ENCODE measurements at regions not wholly inside any gene's neighbourhood (a gene's known extent, or its start where the extent isn't known, plus 50 kb on each side); places are given as distances from the start of the nearest gene placed in this dataset.

- H3K27me3 Mint-ChIP-seq (ENCODE audit: unreplicated experiment), result no peaks in the 10 kb centered on the region
- no peak overlapping the region for H3K4me3 Mint-ChIP-seq (ENCODE audit: unreplicated experiment)
- peaks cover 6% of the 10 kb centered on the region for H3K9me3 Mint-ChIP-seq (ENCODE audit: unreplicated experiment)
- no peaks in the 10 kb centered on the region for H3K4me1 Mint-ChIP-seq (ENCODE audit: unreplicated experiment)
- DNase-seq (ENCODE audit: low spot score), result no peak
- H3K27ac Mint-ChIP-seq (ENCODE audit: unreplicated experiment), result no peak overlapping the region
- no peak for TF ChIP-seq CTCF (IDR thresholded peaks at IDR 0.05; ENCODE audit: unreplicated experiment)
- peaks cover 6% of the 10 kb centered on the region for H3K36me3 Mint-ChIP-seq (ENCODE audit: low read depth, unreplicated experiment)
Measured at GRCh38 chr15:75148280-75148679, 53.4 kb upstream of the C15orf39 start.

GRCh38 chr15:75149867-75150709 lies 51.6 kb upstream of the C15orf39 start:
- no peak overlapping the region for H3K4me3 Mint-ChIP-seq (ENCODE audit: unreplicated experiment)
- peaks cover 4% of the 10 kb centered on the region for H3K4me1 Mint-ChIP-seq (ENCODE audit: unreplicated experiment)
- no peak overlapping the region for H3K27ac Mint-ChIP-seq (ENCODE audit: unreplicated experiment)
- no peaks in the 10 kb centered on the region for H3K27me3 Mint-ChIP-seq (ENCODE audit: unreplicated experiment)
- peaks cover 6% of the 10 kb centered on the region for H3K36me3 Mint-ChIP-seq (ENCODE audit: low read depth, unreplicated experiment)
- no peaks in the 10 kb centered on the region for H3K9me3 Mint-ChIP-seq (ENCODE audit: unreplicated experiment)
- TF ChIP-seq CTCF (IDR thresholded peaks at IDR 0.05; ENCODE audit: unreplicated experiment), result no peak
- DNase-seq (ENCODE audit: low spot score), result no peak

GRCh38 chr15:75151214-75152128 lies 50.2 kb upstream of the C15orf39 start:
- TF ChIP-seq CTCF (IDR thresholded peaks at IDR 0.05; ENCODE audit: unreplicated experiment), result no peak
- H3K4me1 Mint-ChIP-seq (ENCODE audit: unreplicated experiment), result peaks cover 4% of the 10 kb centered on the region
- H3K4me3 Mint-ChIP-seq (ENCODE audit: unreplicated experiment), result no peak overlapping the region
- no peaks in the 10 kb centered on the region for H3K27me3 Mint-ChIP-seq (ENCODE audit: unreplicated experiment)
- no peak overlapping the region for H3K27ac Mint-ChIP-seq (ENCODE audit: unreplicated experiment)
- H3K36me3 Mint-ChIP-seq (ENCODE audit: low read depth, unreplicated experiment), result peaks cover 6% of the 10 kb centered on the region
- no peak for DNase-seq (ENCODE audit: low spot score)
- no peaks in the 10 kb centered on the region for H3K9me3 Mint-ChIP-seq (ENCODE audit: unreplicated experiment)

Data from endothelial cell (in vitro differentiated cells).